ENCODE measurements at regions not wholly inside any gene's neighbourhood (a gene's known extent, or its start where the extent isn't known, plus 50 kb on each side); places are given as distances from the start of the nearest gene placed in this dataset.
"Not testable (repeated sequence)": the region's sequence is repeated elsewhere in the genome, so short reads cannot be mapped to it uniquely, and the experiment has no call there.

DNA sequence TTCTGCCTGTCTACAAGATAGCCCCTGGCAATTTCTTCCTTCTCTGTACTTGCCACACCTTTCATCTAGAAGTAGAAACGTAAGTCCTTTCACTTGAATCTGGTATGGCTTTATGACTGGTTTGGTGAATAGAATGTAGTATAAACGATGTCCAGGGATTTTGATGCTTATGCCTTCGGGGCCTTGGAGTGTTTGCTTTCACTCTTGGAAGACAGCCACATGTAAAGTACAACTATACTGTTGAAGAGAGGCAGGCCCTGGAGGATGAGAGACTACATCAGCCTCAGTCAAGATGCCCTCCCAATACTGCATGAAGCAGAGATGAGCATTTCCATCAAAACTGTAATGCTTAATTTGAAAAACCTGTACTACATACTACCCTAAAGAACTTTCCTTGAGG is 553.8 kb upstream of the C9orf72 start:
- no peak for DNase-seq

DNA sequence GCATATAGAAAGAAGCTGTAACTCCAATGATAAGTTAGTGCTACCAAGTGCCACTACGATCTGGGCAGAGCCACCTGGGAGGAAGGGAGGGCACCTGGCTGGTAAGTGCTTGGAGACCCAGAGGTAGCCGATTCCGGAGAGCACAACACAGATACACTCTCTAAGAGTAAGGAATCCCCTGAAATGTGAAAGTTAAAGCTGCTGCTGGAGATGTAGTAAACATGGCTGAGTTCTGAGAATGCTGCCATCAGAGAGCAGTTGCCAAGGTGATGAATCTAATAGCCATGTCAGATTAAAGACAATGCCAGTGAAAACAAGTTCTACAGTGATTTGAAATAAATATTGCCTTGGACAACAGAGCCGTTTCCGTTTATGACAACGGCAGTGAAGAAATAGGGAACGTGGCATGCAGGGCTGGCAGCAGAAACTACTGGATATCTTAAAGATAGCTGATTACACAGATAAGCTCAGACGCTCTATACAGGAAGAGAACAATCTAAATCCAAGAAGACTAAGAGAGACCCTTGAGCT is 561.2 kb upstream of the C9orf72 start:
- DNase-seq, result no peak

GRCh38 chr9:28135549-28135948 is 562.3 kb upstream of the C9orf72 start:
- DNase-seq, result no peak

- DNase-seq, result no peak
These were observed 562.8 kb upstream of the C9orf72 start for GRCh38 chr9:28136113-28136512.

DNA sequence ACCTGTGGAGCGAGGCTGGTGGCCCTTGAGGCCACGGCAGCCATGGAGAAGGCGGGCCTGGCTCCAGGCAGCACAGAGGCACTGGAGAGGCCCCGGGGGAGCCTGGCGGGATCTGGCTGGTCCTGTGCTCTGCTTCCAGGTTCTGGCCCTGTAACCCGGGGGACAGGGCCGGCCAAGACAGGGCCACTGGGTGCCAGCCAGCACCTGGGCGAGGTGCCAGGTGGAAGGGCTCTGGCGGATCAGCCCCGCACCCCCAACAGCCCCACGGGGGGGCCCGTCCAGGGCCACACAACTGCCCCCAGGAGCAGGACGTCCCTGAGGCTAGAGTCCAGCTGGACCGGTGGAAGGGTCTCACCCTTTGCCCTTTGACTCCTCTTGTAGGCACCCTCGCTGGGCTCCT is 574.1 kb upstream of the C9orf72 start:
- DNase-seq, result not testable (repeated sequence)

DNA sequence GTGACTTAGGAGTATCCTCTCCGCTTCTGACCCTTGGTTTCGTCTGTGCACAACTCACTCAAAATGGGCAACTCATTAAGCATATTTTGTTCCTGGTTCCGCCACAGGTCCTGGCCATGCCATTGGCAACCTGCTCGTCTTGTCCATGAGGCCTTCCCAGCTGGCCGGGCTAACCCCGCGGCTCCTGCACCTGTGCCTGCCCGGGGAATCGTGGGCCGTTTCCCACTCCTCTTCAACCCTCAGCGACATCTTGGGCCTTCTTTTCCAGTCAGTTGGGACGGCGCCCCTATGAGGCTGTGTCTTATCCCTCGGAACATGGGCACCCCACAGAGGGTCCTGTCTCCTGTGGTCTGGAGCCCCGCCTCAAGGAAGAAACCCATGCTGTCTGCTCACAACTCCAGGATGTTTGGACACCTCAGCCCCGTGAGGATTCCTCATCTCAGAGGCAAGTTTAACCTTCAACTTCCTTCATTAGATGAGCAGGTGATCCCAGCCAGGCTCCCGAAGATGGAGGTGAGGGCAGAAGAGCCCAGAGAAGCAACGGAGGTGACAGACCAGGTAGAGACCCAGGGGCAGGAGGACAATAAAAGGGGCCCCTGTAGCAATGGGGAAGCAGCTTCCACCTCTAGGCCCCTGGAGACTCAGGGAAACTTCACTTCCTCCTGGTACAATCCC is 574.8 kb upstream of the C9orf72 start:
- DNase-seq, result not testable (repeated sequence)

- not testable (repeated sequence) for DNase-seq
These were observed 576.2 kb upstream of the C9orf72 start for GRCh38 chr9:28149361-28150050.

GRCh38 chr9:28155067-28155466 is 581.8 kb upstream of the C9orf72 start:
- no peak for DNase-seq

- DNase-seq, result no peak
These were observed 582.4 kb upstream of the C9orf72 start for GRCh38 chr9:28155671-28156070.

- no peak for DNase-seq
These were observed 585.2 kb upstream of the C9orf72 start for GRCh38 chr9:28158451-28158850.

DNA sequence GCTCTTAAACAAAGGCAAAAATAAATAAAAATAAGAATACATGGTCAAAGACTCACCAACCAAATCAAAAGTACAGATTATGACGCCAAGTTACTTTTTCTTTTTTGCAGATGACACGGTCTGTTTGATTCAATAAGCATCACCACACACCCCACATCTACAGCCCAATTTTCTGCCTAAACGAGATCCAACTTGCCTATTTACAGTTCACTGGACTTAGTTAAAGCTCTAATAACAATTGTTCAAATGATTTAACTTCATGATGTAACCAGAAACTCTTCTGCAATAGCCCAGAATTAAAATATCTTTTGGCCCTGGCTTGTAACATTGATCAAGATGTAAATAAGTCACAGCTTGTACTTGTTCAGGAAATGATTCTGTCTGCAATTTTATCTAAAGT is 590.3 kb upstream of the C9orf72 start:
- peak; percentile 85 for DNase-seq

GRCh38 chr9:28166179-28166578 is 592.9 kb upstream of the C9orf72 start:
- no peak for DNase-seq

DNA sequence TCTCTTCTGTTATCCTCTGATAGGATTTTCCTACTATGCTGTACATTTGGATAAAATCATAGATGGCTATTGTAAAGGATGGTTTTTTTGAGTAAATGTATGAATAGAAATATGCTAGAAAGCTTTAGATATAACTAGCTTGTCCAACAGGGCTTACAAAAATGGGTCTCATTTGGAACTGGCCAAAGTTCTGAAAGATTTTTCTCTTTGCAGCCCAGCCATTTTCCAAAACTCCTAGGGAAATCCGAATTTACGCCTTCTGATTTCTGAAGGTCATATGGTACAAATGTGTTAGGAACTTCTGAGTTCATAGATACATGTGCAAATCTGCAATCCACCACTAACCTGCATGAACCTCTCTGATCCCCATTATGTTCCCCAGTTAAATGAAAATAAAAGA is 603.9 kb upstream of the C9orf72 start:
- DNase-seq, result no peak

DNA sequence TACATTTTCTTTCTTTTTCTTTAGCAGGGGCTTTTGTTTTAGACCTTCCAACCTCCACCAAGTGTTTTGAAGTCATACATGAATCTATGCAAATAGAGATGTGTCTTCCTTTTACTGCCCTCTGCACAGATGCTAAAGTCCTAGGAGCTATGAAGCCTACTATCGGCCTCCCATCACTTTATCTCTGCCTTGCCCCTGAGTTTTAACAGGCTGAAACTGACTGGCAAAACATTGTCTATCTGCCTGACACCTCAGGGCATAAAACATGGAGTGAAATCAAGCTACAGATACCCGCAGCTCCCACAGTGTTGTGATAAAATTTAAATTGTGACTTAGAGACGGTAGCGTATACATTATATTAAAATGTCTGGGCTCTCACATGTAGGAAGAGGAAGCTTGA is 604.6 kb upstream of the C9orf72 start:
- no peak for DNase-seq

DNA sequence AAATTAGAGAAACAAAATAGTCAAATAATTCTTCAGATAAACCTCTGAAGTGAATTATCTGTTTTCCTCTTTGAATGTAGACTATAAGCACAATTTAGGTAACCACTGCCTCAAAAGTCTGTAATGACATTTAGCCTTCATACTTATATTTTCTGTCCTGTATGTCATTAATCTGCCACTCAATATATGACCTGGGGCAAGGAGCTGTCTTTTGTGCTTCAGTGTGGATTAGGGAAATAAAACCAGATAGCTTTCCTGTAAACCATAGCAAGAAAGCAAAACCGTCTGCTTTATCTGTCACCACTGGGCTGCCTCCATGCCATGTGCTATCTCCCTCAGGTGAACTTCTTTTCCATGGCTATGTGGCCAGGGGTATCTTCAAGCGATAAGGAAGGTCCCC is 606.6 kb upstream of the C9orf72 start:
- DNase-seq, result no peak

GRCh38 chr9:28190981-28191380 is 617.7 kb upstream of the C9orf72 start:
- no peak for DNase-seq

DNA sequence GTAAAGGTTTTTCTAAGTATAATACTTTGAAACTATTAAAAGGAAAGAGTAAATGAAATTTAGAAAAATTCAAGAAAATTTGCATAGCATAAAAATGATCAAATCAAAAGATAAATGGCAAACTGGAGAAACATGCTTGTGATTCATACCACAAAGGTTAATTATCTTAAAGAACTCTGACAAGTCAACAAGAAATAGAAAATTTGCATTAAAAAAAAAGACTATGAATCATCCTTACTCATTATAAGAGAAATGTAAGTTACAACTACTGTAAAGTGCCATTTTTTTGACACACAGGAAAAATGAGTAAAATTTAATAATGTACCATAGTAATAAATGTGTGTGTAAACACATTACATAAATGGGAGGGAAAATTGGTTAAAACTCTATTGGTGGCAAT is 624.4 kb upstream of the C9orf72 start:
- no peak for DNase-seq

DNA sequence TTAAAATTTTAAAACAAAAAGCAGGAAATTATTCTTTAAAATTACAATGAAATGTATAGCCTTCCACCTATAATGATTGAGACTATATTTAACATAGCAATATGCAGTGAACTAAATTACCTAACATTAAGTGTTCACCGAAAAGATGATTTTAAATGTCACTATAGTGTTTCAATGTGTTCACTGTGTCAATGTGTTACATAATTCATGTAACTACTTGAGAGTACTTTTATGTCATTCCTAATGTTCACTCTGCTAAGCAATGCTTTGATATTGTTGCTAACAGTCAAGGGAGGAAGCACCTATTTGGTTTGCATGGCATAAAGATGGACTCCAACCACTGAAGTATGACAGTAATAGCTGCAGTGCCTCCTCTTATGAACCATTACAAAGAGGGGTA is 629.8 kb upstream of the C9orf72 start:
- DNase-seq, result no peak

DNA sequence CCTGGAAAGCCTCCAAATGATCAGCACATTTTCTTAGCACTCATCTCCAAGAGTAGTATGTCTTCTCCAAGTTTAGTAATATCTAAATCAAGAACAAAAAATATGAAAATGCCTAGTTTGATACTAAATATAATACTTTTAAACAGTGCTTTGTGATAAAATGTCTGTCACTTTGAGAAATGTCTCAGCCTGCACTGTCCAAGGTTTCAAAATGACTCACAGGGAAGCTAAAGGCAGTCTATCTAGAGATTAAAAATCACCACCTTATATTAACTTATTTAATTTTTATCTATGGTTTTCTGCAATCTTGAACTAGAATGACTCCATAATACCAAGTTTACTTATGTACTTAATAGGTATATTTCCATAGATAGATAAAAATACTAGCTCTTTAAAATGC is 633.0 kb upstream of the C9orf72 start:
- DNase-seq, result no peak

DNA sequence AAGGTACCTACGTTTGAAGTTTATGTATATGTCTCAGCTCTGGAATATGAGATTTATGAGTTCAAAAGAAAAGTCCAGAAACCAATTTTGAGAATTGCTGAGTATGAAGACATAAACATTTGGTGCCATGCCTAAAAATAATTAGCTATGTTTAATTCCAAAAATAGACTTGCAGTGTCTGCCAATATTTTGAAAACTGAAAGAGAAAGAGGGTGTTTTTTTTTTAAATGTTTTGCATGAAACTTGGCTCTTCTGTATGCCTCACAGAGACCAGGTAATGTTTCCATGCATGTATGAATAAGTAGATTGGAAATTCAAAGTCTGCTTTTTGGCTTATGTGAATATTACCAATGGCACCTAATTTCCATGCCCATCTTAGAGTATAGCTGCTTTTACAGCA is 634.4 kb upstream of the C9orf72 start:
- DNase-seq, result peak; percentile 87

GRCh38 chr9:28209130-28209529 is 635.8 kb upstream of the C9orf72 start:
- no peak for DNase-seq

DNA sequence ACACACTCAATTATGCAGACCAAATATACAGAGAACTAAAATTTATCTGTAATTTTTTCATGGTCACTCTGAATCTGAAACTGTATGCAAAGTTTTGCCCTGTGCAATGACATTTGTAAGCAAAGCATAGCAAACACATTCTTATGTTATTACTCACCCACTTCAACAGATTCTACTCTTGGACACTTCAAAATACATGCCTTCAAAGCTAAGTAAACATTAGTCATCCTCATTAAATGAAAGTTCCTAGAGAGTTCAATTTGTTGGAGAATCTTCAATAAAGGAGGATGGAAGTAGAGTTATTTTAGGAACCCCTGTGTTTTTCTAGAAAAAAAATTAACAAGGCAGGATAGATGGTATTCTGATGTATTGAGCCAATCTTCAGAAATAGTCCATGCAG is 639.7 kb upstream of the C9orf72 start:
- peak; percentile 92 for DNase-seq

DNA sequence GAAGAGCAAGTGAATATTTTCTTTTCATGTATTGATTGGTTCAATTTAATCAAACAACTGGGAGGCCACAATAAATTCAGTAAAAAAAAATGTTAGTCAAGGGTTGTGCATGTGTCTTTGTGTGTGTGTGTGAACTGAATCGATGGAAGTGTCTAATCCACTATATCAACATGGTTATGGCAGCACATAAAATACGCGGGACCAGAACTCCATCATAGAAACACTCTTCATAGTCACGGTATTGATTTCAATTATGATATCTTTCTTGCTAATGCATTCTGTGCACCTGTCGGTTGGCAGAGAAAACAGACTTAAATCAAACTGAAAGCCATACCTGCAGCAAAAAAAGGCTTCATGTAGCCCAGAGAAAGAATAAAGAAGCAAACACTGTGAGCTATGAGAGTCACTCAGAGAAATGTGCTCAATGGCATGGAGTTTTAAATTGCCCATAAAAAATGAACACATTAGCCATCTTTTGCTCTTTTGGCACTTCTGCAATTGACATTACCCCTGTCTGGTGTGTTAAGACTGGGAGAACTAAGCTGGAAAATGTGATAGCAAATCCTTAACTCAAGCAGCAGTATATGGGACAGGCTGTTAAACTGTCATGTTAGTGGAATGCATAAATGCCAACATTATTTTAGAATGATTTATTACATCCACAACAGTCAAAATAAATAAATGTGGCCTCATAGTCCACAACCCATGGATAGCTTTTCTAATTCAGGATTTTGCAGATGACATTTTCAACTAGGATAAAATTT is 642.4 kb upstream of the C9orf72 start:
- DNase-seq, result peak; percentile 15

- DNase-seq, result no peak
These were observed 659.4 kb upstream of the C9orf72 start for GRCh38 chr9:28232686-28233085.

All from NCI-H446 treated with DMSO at 0.1 percent for 48 hours (cell line).